Panc1 (cell line): ENCODE measurements at regions not wholly inside any gene's neighbourhood (a gene's known extent, or its start where the extent isn't known, plus 50 kb on each side); places are given as distances from the start of the nearest gene placed in this dataset.

Experiments used
- ATAC-seq: fragments of 200-7000 bp; cut with Tn5 transposase; 2 replicates; pipeline ENCODE4 v1.9.1; 2020; ENCODE audit warnings: mild to moderate bottlenecking, moderate library complexity
- BruUV-seq: library from RNA; stranded (reverse); fragments of 400-500 nt; replicated peaks from 2 replicates; lab custom pipeline; 2021; lab: Mats Ljungman, UMichigan
- CTCF ChIA-PET: fragments of 300-600 bp; sonication (Branson Sonifier 250); formaldehyde crosslinking; loops from one replicate; lab custom pipeline; 2022; ENCODE audit warnings: antibody characterized with exemption; lab: Charles Lee
- POLR2A ChIA-PET: fragments of 300-600 bp; sonication (Branson Sonifier 250); formaldehyde crosslinking; loops from one replicate; lab custom pipeline; 2022; ENCODE audit warnings: antibody characterized with exemption; lab: Charles Lee
- DNase-seq: peaks from one replicate; pipeline ENCODE4 v3.0.0-alpha.2; 2010; ENCODE audit warnings: low read depth, low spot score
- H3K27ac ChIP-seq: 2 replicates; pipeline ENCODE4 v1.5.1; 2011; ENCODE audit warnings: mild to moderate bottlenecking, low read length, inconsistent platforms
- H3K27me3 ChIP-seq: fragments of 200-500 bp; sonication (Bioruptor generic); 2 replicates; pipeline ENCODE4 v1.6.0; 2014; ENCODE audit warnings: low read length, inconsistent platforms; ENCODE audit not compliant: control insufficient read depth, insufficient read depth
- H3K36me3 ChIP-seq: fragments of 200-500 bp; sonication (Bioruptor generic); 2 replicates; pipeline ENCODE4 v1.5.1; 2014; ENCODE audit warnings: inconsistent platforms, mild to moderate bottlenecking, low read length, moderate library complexity; ENCODE audit not compliant: control insufficient read depth, insufficient read depth
- H3K4me1 ChIP-seq: 2 replicates; pipeline ENCODE4 v1.5.1; 2011; ENCODE audit warnings: inconsistent platforms, mild to moderate bottlenecking, low read length, moderate library complexity; ENCODE audit not compliant: control insufficient read depth, insufficient read depth
- H3K4me3 ChIP-seq, 2 experiments: 2 replicates each; pipeline ENCODE4 v1.5.1; 2011 to 2012; ENCODE audit warnings: low read depth in 2 of 2, low read length in 2 of 2, mild to moderate bottlenecking in 2 of 2, inconsistent platforms in 1 of 2, moderate library complexity in 1 of 2
- H3K9me3 ChIP-seq: fragments of 200-500 bp; sonication (Bioruptor generic); 2 replicates; pipeline ENCODE4 v1.5.1; 2014; ENCODE audit warnings: low read depth, mild to moderate bottlenecking, inconsistent platforms, low read length, moderate library complexity; ENCODE audit not compliant: control insufficient read depth, insufficient read depth
- POLR2AphosphoS5 ChIP-seq: IDR thresholded peaks from 2 replicates; pipeline ENCODE4 v1.6.1; 2012; ENCODE audit warnings: mild to moderate bottlenecking, low read depth, low read length, moderate library complexity
- SIN3A ChIP-seq: IDR thresholded peaks from 2 replicates; pipeline ENCODE4 v1.6.1; 2012; ENCODE audit warnings: low read depth, mild to moderate bottlenecking, low read length, moderate library complexity, borderline replicate concordance; ENCODE audit not compliant: insufficient read depth
- TCF7L2 ChIP-seq: IDR thresholded peaks from 2 replicates; pipeline ENCODE4 v1.6.1; 2011; ENCODE audit warnings: mild to moderate bottlenecking, low read depth, low read length, inconsistent platforms
- in situ Hi-C: cut with HindIII; loops from 2 replicates; pipeline ENCODE4 v1.10.0; 2016; ENCODE audit warnings: low sequenced_read_pairs, low pct_unique_long_range_greater_than_20kb
- intact Hi-C: fragments of 100-400 bp; cut with micrococcal nuclease; formaldehyde crosslinking; loops from one replicate; pipeline ENCODE4 v1.10.0; 2022; ENCODE audit not compliant: unreplicated experiment
- TF ChIP-seq, protein P1 (sequence below): fragments of 450-650 bp; IDR thresholded peaks from 2 replicates; pipeline ENCODE4 v1.5.1; 2017; ENCODE audit warnings: mild to moderate bottlenecking
- TF ChIP-seq, protein P2 (sequence below), 2 experiments: IDR thresholded peaks; 2 replicates each; pipeline ENCODE4 v1.6.1; 2011 to 2012; ENCODE audit warnings: low read depth in 2 of 2, control low read depth in 1 of 2, low read length in 1 of 2, mild to moderate bottlenecking in 1 of 2, moderate library complexity in 1 of 2; ENCODE audit not compliant: insufficient read depth in 1 of 2

DNA sequence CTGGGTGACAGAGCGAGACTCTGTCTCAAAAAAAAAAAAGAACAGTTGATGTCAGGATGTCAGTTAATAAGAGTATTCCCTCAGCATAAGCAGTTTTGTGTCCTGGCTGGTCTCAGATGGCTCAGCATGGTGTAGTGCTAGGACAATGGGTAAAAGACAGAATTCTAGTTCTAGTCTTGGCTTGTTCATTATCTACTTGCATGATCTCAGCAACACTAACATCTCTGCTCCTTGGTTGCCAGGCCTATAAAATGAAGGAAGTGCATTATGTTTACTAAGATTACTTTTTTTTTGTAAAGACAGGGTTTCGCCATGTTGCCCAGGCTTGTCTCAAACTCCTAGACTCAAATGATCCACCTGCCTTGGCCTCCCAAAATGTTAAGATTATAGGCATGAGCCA lies 84.3 kb upstream of the SP8 start:
- no peaks in the 10 kb centered on the region for H3K4me1 ChIP-seq
- DNase-seq, result no peak
- TF ChIP-seq, protein P1, sequence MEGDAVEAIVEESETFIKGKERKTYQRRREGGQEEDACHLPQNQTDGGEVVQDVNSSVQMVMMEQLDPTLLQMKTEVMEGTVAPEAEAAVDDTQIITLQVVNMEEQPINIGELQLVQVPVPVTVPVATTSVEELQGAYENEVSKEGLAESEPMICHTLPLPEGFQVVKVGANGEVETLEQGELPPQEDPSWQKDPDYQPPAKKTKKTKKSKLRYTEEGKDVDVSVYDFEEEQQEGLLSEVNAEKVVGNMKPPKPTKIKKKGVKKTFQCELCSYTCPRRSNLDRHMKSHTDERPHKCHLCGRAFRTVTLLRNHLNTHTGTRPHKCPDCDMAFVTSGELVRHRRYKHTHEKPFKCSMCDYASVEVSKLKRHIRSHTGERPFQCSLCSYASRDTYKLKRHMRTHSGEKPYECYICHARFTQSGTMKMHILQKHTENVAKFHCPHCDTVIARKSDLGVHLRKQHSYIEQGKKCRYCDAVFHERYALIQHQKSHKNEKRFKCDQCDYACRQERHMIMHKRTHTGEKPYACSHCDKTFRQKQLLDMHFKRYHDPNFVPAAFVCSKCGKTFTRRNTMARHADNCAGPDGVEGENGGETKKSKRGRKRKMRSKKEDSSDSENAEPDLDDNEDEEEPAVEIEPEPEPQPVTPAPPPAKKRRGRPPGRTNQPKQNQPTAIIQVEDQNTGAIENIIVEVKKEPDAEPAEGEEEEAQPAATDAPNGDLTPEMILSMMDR, result no peak
- TF ChIP-seq TCF7L2, result no peak
- TF ChIP-seq, protein P2, sequence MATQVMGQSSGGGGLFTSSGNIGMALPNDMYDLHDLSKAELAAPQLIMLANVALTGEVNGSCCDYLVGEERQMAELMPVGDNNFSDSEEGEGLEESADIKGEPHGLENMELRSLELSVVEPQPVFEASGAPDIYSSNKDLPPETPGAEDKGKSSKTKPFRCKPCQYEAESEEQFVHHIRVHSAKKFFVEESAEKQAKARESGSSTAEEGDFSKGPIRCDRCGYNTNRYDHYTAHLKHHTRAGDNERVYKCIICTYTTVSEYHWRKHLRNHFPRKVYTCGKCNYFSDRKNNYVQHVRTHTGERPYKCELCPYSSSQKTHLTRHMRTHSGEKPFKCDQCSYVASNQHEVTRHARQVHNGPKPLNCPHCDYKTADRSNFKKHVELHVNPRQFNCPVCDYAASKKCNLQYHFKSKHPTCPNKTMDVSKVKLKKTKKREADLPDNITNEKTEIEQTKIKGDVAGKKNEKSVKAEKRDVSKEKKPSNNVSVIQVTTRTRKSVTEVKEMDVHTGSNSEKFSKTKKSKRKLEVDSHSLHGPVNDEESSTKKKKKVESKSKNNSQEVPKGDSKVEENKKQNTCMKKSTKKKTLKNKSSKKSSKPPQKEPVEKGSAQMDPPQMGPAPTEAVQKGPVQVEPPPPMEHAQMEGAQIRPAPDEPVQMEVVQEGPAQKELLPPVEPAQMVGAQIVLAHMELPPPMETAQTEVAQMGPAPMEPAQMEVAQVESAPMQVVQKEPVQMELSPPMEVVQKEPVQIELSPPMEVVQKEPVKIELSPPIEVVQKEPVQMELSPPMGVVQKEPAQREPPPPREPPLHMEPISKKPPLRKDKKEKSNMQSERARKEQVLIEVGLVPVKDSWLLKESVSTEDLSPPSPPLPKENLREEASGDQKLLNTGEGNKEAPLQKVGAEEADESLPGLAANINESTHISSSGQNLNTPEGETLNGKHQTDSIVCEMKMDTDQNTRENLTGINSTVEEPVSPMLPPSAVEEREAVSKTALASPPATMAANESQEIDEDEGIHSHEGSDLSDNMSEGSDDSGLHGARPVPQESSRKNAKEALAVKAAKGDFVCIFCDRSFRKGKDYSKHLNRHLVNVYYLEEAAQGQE (IDR thresholded peaks at IDR 0.05; ENCODE audit: insufficient read depth in 1 of 2, low read depth in 2 of 2, low read length in 1 of 2), result no peak
- TF ChIP-seq POLR2AphosphoS5, result no peak
- TF ChIP-seq SIN3A, result no peak
- ATAC-seq, result no peak
- H3K27me3 ChIP-seq, result no peaks in the 10 kb centered on the region
- in situ Hi-C loops (no loop called here), intact Hi-C loops (no loop called here)
- no peak overlapping the region for H3K27ac ChIP-seq
- ChIA-PET CTCF (no interaction called here), POLR2A (no interaction called here)
- no TSS peak for BruUV-seq
- H3K4me3 ChIP-seq, result no peak overlapping the region
- no peaks in the 10 kb centered on the region for H3K36me3 ChIP-seq
- H3K9me3 ChIP-seq, result no peaks in the 10 kb centered on the region

DNA sequence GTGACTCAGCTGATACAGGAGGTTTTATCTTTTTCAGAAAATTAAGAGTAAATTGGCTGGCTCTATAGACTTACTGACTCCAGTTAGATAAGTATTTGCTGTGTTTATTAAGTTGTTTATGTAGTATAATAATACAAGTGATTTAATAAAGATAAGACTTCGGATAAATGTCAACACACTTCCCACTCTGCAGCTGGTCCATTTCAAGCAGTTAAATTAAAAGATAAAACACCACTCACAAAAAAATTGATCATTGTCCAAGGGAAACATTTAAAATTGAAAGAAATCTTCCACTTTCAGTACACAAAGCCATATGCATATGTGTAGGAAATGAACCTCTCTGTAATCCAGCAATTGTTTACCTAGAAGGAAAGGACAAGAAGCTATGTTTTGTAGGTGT lies 106.1 kb upstream of the SP8 start:
- H3K27ac ChIP-seq, result no peak overlapping the region
- H3K4me3 ChIP-seq, result no peak overlapping the region
- BruUV-seq, result no TSS peak
- H3K4me1 ChIP-seq, result no peaks in the 10 kb centered on the region
- no peaks in the 10 kb centered on the region for H3K9me3 ChIP-seq
- CTCF ChIA-PET, result no interaction called here
- in situ Hi-C loops, result no loop called here
- POLR2A ChIA-PET, result no interaction called here
- no peaks in the 10 kb centered on the region for H3K27me3 ChIP-seq
- intact Hi-C loops, result no loop called here
- no peak for TF ChIP-seq POLR2AphosphoS5
- TF ChIP-seq, protein P2 (IDR thresholded peaks at IDR 0.05; ENCODE audit: insufficient read depth in 1 of 2, low read depth in 2 of 2, low read length in 1 of 2), result no peak
- TF ChIP-seq SIN3A, result no peak
- TF ChIP-seq TCF7L2, result no peak
- TF ChIP-seq, protein P1, result no peak
- DNase-seq (no peak), ATAC-seq (no peak)
- no peaks in the 10 kb centered on the region for H3K36me3 ChIP-seq
